ENCODE measurements at regions not wholly inside any gene's neighbourhood (a gene's known extent, or its start where the extent isn't known, plus 50 kb on each side); places are given as distances from the start of the nearest gene placed in this dataset.

GRCh38 chrX:147191361-147191760 is 376.8 kb upstream of the CXorf51A start:
- Histone ChIP-seq H4K12ac (ENCODE audit: low read depth, low read length) (no peak overlapping the region), H2BK5ac (ENCODE audit: low read depth, low read length, poor library complexity) (no peak overlapping the region), H4K91ac (ENCODE audit: low read depth, low read length) (no peak overlapping the region), H3K79me2 (ENCODE audit: control insufficient read depth, insufficient read depth, low read length, poor library complexity) (no peaks in the 10 kb centered on the region), H4K8ac (ENCODE audit: low read depth, low read length) (no peak overlapping the region), H2AFZ (ENCODE audit: insufficient read depth, low read length, poor library complexity) (no peak overlapping the region), H3K4ac (ENCODE audit: low read depth, low read length) (no peak overlapping the region), H3K14ac (ENCODE audit: low read length) (no peak overlapping the region), H3K18ac (ENCODE audit: low read length) (no peak overlapping the region), H2BK12ac (ENCODE audit: low read length) (no peak overlapping the region), H3K27me3 (ENCODE audit: insufficient read depth, low read length) (no peaks in the 10 kb centered on the region), H3K9ac (ENCODE audit: low read length) (no peak overlapping the region), H3K4me2 (ENCODE audit: low read length) (no peak overlapping the region), H3K4me1 (ENCODE audit: control insufficient read depth in 1 of 2, insufficient read depth in 2 of 2, low read length in 2 of 2) (no peaks in the 10 kb centered on the region), H3K23ac (ENCODE audit: low read length) (no peak overlapping the region), H3K27ac (ENCODE audit: low read depth, low read length) (no peak overlapping the region), H3K79me1 (ENCODE audit: low read length) (no peaks in the 10 kb centered on the region), H3K36me3 (ENCODE audit: control insufficient read depth in 1 of 2, insufficient read depth in 2 of 2, low read length in 2 of 2) (no peaks in the 10 kb centered on the region), H3K9me3 (ENCODE audit: insufficient read depth, low read depth, low read length) (peaks cover 2% of the 10 kb centered on the region), H2AK5ac (ENCODE audit: low read length) (no peak overlapping the region), H2BK120ac (ENCODE audit: insufficient read depth, low read length, poor library complexity) (no peak overlapping the region), H3K4me3 (ENCODE audit: low read depth, low read length) (no peak overlapping the region)
- WGBS (ENCODE audit: extremely low coverage, insufficient coverage, insufficient read length), result no CpG with 5 or more reads among the region's 3 CpGs
- DNase-seq, result no peak

GRCh38 chrX:147183161-147183560 is 368.6 kb upstream of the CXorf51A start:
- peaks cover 0 to 8% of the 10 kb centered on the region in 2 experiments for H3K4me1 ChIP-seq (ENCODE audit: control insufficient read depth in 1 of 2, insufficient read depth in 2 of 2, low read length in 2 of 2)
- no peak overlapping the region for H3K4me2 ChIP-seq (ENCODE audit: low read length)
- H3K79me2 ChIP-seq (ENCODE audit: control insufficient read depth, insufficient read depth, low read length, poor library complexity), result no peaks in the 10 kb centered on the region
- no peak overlapping the region for H3K9ac ChIP-seq (ENCODE audit: low read length)
- no peaks in the 10 kb centered on the region for H3K36me3 ChIP-seq (ENCODE audit: control insufficient read depth in 1 of 2, insufficient read depth in 2 of 2, low read length in 2 of 2)
- H2BK120ac ChIP-seq (ENCODE audit: insufficient read depth, low read length, poor library complexity), result no peak overlapping the region
- H4K8ac ChIP-seq (ENCODE audit: low read depth, low read length), result no peak overlapping the region
- H4K91ac ChIP-seq (ENCODE audit: low read depth, low read length), result no peak overlapping the region
- H3K27me3 ChIP-seq (ENCODE audit: insufficient read depth, low read length), result no peaks in the 10 kb centered on the region
- no CpG with 5 or more reads among the region's 7 CpGs for WGBS (ENCODE audit: extremely low coverage, insufficient coverage, insufficient read length)
- no peak for DNase-seq
- H3K23ac ChIP-seq (ENCODE audit: low read length), result no peak overlapping the region
- H2AFZ ChIP-seq (ENCODE audit: insufficient read depth, low read length, poor library complexity), result no peak overlapping the region
- no peak overlapping the region for H2BK5ac ChIP-seq (ENCODE audit: low read depth, low read length, poor library complexity)
- no peak overlapping the region for H3K4me3 ChIP-seq (ENCODE audit: low read depth, low read length)
- no peaks in the 10 kb centered on the region for H3K79me1 ChIP-seq (ENCODE audit: low read length)
- H2AK5ac ChIP-seq (ENCODE audit: low read length), result no peak overlapping the region
- H3K14ac ChIP-seq (ENCODE audit: low read length), result no peak overlapping the region
- no peak overlapping the region for H3K4ac ChIP-seq (ENCODE audit: low read depth, low read length)
- H2BK12ac ChIP-seq (ENCODE audit: low read length), result no peak overlapping the region
- H3K9me3 ChIP-seq (ENCODE audit: insufficient read depth, low read depth, low read length), result no peaks in the 10 kb centered on the region
- no peak overlapping the region for H3K27ac ChIP-seq (ENCODE audit: low read depth, low read length)
- H4K12ac ChIP-seq (ENCODE audit: low read depth, low read length), result no peak overlapping the region
- H3K18ac ChIP-seq (ENCODE audit: low read length), result no peak overlapping the region

GRCh38 chrX:147180886-147181285 is 366.3 kb upstream of the CXorf51A start:
- WGBS (ENCODE audit: extremely low coverage, insufficient coverage, insufficient read length), result no CpG with 5 or more reads among the region's 4 CpGs

GRCh38 chrX:147179625-147180024 is 365.1 kb upstream of the CXorf51A start:
- Histone ChIP-seq H4K91ac (ENCODE audit: low read depth, low read length) (peak overlapping the region; percentile 19), H2BK12ac (ENCODE audit: low read length) (no peak overlapping the region), H3K4me2 (ENCODE audit: low read length) (no peak overlapping the region), H4K12ac (ENCODE audit: low read depth, low read length) (no peak overlapping the region), H4K8ac (ENCODE audit: low read depth, low read length) (peak overlapping the region; percentile 60), H3K9me3 (ENCODE audit: insufficient read depth, low read depth, low read length) (no peaks in the 10 kb centered on the region), H3K14ac (ENCODE audit: low read length) (no peak overlapping the region), H3K79me1 (ENCODE audit: low read length) (no peaks in the 10 kb centered on the region), H3K18ac (ENCODE audit: low read length) (no peak overlapping the region), H2AK5ac (ENCODE audit: low read length) (no peak overlapping the region), H3K9ac (ENCODE audit: low read length) (no peak overlapping the region), H3K27ac (ENCODE audit: low read depth, low read length) (no peak overlapping the region), H3K23ac (ENCODE audit: low read length) (no peak overlapping the region), H3K4me3 (ENCODE audit: low read depth, low read length) (no peak overlapping the region), H2BK120ac (ENCODE audit: insufficient read depth, low read length, poor library complexity) (no peak overlapping the region), H3K36me3 (ENCODE audit: control insufficient read depth in 1 of 2, insufficient read depth in 2 of 2, low read length in 2 of 2) (no peaks in the 10 kb centered on the region), H2AFZ (ENCODE audit: insufficient read depth, low read length, poor library complexity) (no peak overlapping the region), H3K79me2 (ENCODE audit: control insufficient read depth, insufficient read depth, low read length, poor library complexity) (no peaks in the 10 kb centered on the region), H3K4ac (ENCODE audit: low read depth, low read length) (no peak overlapping the region), H2BK5ac (ENCODE audit: low read depth, low read length, poor library complexity) (no peak overlapping the region), H3K27me3 (ENCODE audit: insufficient read depth, low read length) (no peaks in the 10 kb centered on the region), H3K4me1 (ENCODE audit: control insufficient read depth in 1 of 2, insufficient read depth in 2 of 2, low read length in 2 of 2) (peaks cover 0 to 8% of the 10 kb centered on the region in 2 experiments)
- WGBS (ENCODE audit: extremely low coverage, insufficient coverage, insufficient read length), result no CpG with 5 or more reads among the region's 2 CpGs
- peak in 1 of 2 donors; percentile 31 for DNase-seq

More at GRCh38 chrX:147180886-147181285, 366.3 kb upstream of the CXorf51A start:
- Histone ChIP-seq H3K14ac (ENCODE audit: low read length) (no peak overlapping the region), H3K9me3 (ENCODE audit: insufficient read depth, low read depth, low read length) (no peaks in the 10 kb centered on the region), H3K79me1 (ENCODE audit: low read length) (no peaks in the 10 kb centered on the region), H2BK120ac (ENCODE audit: insufficient read depth, low read length, poor library complexity) (no peak overlapping the region), H4K12ac (ENCODE audit: low read depth, low read length) (no peak overlapping the region), H3K9ac (ENCODE audit: low read length) (no peak overlapping the region), H3K4me3 (ENCODE audit: low read depth, low read length) (no peak overlapping the region), H3K18ac (ENCODE audit: low read length) (no peak overlapping the region), H3K27me3 (ENCODE audit: insufficient read depth, low read length) (no peaks in the 10 kb centered on the region), H3K4me2 (ENCODE audit: low read length) (no peak overlapping the region), H2BK12ac (ENCODE audit: low read length) (no peak overlapping the region), H3K79me2 (ENCODE audit: control insufficient read depth, insufficient read depth, low read length, poor library complexity) (no peaks in the 10 kb centered on the region), H3K23ac (ENCODE audit: low read length) (no peak overlapping the region), H3K4me1 (ENCODE audit: control insufficient read depth in 1 of 2, insufficient read depth in 2 of 2, low read length in 2 of 2) (peaks cover 0 to 8% of the 10 kb centered on the region in 2 experiments), H4K8ac (ENCODE audit: low read depth, low read length) (no peak overlapping the region), H2AFZ (ENCODE audit: insufficient read depth, low read length, poor library complexity) (no peak overlapping the region), H3K4ac (ENCODE audit: low read depth, low read length) (no peak overlapping the region), H3K36me3 (ENCODE audit: control insufficient read depth in 1 of 2, insufficient read depth in 2 of 2, low read length in 2 of 2) (no peaks in the 10 kb centered on the region), H2AK5ac (ENCODE audit: low read length) (no peak overlapping the region), H2BK5ac (ENCODE audit: low read depth, low read length, poor library complexity) (no peak overlapping the region), H3K27ac (ENCODE audit: low read depth, low read length) (peak overlapping the region; percentile 34), H4K91ac (ENCODE audit: low read depth, low read length) (peak overlapping the region; percentile 28)
- no peak for DNase-seq

Data from trophoblast cell (in vitro differentiated cells and primary cell).